Anterior cingulate cortex (tissue), 58 donors: ENCODE measurements at regions not wholly inside any gene's neighbourhood (a gene's known extent, or its start where the extent isn't known, plus 50 kb on each side); places are given as distances from the start of the nearest gene placed in this dataset.
A peak's percentile ranks its signal among the peaks of the same experiment; 100 is the strongest.
"Not testable (repeated sequence)": the region's sequence is repeated elsewhere in the genome, so short reads cannot be mapped to it uniquely, and the experiment has no call there.

Experiments used
- DNase-seq, 58 donors: peaks; one replicate each; lab custom pipeline; 2025; lab: John Stamatoyannopoulos, UW

DNA sequence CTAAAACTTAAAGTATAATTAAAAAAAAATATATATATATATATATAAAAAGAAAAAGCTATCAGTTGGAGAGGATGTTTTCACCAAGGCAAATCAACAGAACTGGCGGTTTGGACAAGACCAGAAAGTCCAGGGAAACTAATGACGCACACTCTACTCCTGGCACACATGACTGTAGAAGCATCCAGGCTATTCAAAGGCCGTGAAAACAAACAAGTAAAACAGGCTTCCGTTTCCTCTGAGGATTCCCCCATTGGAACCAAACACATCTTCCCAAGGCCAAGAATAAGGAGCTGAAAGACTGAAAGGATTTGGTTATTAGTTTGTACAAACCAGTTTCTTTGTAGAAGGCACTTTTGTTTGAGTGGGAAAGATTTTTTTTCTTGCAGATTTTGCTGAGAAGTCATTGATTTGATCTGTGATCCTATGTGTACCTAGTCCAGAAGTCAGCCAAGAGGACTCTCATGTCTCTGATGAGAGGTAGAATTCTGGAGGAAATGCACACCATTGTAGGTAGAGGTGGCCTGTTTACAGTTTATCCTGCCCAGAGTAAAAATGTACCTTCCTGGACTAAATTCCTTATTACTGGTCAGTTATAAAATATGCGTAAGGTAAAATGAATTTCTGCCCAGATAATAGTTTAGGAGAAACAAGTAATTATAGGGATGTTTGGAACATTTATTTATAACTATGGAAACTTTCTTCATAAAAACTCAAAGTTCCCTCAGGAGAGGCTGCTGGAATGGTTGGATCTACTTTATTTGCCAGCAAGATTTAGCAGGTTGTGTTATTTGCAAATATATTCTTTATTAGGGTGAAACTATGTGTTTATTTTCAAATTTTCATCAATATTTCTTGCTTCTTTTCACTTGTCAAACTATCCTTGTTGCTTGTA is 66.5 kb downstream of the DMP1 start:
- DNase-seq, result no peak

DNA sequence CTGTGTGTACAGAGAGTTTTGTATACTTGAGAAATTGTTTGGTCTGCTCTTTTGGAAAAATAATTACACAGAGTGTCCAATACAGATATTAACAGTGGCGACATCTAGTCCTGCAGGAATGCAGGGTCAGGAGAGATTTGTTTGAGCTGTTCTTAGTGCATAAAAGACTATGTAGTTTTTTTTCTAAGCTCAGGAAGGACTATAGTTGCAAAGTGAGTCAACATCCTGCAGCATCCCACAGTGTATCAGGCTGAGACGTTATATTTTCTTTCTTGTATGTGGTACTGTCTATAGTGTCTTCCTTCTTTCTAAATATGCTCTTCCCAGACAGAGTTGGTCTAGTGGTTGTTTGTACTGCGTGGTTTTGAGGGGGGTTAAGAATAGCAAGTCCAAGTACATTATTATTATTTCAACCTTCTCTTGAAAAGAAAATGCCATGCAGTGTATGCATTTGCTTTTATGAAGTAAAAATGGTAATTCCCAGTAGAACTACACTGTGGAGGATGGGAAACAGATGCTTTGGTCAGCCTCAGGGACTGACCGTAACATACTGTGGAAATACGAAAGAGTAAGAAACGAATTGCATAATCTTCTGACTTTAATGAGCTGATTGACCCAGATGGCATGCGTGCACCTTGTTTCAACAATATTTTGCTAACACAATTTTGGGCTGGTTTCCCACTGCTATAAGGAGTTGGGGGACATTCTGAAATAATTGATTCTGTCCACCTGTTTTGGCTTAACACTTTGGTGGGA is 67.4 kb downstream of the DMP1 start:
- DNase-seq, result no peak

DNA sequence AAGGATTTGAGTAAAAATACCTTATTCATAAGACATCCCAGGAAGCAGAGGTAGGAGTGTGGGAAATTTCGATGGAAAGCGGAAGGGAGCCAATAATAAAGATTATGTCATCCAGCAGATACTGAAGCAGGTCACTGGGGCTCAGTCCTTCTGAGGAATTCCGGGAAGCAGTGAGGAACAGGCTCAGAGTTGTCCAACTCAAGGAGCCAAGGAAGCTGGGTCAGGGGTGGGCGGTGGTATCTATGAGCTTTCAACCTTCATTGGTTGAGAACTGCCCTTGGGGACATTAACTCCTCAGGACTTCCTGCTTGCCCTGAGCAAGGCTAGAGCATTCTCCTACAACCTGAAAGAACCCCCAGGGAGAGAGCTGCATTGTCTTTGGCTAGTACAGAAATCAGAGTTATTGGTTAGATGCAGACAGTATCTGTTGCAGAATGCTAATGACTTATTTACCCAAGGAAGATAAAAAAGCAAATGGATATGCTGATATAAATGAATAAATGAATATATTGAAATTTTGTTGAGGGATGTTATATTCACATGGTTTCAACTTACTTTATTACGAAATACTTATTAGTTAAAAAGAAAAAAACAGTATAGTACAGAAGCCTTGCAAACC is 68.2 kb downstream of the DMP1 start:
- DNase-seq, result no peak

DNA sequence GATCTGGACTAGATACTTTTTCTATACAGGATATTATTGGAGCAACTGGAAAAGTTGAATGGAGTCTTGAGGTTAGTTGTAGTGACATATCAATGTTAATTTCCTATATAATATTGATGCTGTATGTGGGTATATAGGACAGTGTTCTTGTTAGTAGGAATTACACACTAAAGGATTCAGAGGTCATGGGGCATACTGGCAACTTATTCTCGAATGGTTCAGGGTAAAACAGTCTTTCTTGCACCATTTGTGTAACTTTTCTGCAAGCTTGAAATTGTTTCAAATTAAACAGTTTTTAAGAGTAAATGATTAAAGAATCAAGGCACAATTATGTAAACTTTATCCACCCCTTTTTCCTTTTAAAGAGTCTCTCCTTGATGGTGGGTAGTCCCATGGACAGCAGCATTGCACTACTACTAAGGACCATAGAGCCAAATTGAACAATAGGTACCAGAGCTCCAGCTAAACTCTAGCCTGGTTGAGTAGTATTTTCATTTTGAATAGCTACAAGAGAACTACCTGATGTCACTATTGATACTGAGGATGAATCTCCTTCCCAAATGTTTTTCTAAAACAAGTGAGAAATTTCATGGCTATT is 70.1 kb downstream of the DMP1 start:
- DNase-seq, result no peak

DNA sequence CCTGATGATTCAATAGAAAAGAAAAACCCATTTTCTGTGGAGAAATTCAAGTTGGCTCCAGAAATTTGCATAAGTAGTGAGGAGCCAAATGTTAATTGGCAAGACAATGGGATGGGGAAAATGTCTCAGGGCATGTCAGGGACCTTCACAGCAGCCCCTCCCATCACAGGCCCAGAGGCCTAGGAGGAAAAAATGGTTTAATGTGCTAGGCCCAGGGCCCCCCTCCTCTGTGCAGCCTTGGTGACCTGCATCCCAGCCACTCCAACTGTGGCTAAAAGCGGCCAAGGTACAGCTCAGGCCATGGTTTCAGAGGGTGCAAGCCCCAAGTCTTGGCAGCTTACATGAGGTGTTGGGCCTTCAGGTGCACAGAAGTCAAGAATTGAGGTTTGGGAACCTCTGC is 74.1 kb upstream of the IBSP start:
- DNase-seq, result not testable (repeated sequence)

DNA sequence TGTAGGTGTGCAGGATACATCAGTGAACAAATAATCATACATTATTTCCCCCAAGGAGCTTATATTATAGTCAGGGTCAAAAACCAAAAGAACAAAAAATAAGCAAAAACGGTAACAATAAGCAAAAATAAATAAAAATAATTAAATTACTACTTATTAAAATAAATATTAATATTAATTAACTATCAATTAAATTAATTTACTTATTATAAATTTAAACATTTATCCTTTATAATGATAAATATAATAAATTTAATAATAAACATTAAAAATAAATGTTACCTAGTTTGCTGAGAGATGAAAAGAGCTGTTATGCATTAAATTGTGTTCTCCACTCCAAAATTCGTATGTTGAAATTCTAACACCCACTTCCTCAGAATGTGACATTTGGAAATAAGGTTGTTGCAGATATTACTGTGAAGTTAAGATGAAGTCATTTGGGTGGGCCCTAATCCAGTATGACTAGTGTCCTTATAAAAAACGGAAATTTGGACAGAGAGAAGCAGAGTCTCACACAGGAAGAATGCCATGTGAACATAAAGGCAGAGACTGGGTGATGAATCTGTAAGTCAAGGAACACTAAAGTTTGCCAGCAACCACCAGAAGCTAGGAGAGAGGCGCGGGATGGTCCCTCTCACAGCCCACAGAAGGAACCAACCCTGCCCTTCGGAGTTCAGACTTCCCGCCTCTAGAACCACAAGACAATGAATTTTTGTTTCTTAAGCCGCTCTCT is 67.2 kb upstream of the IBSP start:
- DNase-seq, result no peak

DNA sequence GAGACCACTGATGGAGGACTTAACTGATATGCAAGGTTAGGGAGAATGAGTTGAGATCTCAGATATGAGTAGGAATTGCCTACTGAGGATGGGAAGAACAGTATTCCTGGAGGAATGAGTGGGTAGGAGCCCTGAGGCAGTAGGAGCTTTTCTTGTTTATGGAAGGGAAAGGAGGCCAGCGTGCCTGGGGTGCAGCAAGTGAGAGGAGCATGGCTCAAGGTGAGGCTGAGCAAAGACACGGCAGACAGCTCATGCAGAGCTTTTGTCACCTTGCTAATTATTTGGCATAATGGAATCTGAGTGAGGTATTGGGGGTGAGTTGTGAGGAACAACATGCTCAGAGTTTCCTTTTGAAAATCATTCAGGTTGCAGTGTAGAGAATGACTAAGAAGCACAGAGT is 65.3 kb upstream of the IBSP start:
- no peak for DNase-seq

DNA sequence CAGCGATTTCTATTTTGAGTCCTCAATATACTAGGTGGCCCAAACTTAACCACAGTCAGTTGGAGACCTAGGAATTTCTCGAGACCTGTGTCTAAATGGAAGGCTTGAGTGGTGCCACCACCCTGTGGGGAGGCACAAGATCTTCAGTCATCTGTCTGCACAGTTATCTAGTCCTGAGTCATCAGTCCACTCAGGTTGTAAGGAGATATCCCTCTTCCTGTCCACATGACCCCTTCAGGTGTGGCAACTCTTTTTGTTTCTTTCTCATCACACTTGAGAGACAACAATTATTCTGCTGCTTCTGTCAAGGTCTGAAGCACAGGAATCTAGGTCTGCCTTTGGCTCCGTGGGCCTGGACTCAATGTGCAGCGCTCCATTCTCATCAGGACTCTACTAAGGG is 64.4 kb upstream of the IBSP start:
- no peak for DNase-seq

DNA sequence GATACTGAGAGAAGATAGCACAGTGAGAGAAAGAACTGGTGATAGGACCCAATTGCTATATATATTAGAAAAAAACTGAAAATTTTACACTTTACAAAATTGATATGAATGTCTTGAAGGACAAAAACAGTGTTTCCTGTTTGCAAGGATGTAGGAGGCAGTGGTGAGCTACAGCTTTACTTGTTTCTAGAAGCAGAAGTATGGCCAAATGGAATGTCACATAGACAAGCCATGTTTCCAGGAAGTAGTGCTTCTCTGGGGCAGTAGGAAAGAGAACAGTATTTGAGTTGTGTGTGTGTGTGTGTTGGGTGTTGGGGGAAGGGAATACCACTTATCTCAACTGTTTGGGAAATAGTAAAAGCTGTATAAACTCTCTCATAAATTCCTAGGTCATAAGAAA is 60.9 kb upstream of the IBSP start:
- DNase-seq, result no peak

DNA sequence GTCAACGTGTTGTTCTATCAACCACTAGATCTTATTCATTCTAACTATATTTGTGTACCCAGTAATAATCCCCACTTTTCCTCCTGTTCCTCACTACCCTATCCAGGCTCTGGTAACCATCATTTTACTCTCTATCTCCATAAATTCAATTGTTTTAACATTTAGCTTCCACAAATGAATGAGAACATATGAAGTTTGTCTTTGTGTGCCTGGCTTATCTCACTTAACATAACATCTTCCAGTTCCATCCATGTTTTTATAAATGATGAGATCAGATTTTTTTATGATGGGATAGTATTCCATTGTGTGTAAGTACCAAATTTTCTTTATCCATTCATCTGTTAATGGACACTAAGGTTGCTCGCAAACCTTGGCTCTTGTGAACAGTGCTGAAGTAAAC is 59.9 kb upstream of the IBSP start:
- no peak for DNase-seq

DNA sequence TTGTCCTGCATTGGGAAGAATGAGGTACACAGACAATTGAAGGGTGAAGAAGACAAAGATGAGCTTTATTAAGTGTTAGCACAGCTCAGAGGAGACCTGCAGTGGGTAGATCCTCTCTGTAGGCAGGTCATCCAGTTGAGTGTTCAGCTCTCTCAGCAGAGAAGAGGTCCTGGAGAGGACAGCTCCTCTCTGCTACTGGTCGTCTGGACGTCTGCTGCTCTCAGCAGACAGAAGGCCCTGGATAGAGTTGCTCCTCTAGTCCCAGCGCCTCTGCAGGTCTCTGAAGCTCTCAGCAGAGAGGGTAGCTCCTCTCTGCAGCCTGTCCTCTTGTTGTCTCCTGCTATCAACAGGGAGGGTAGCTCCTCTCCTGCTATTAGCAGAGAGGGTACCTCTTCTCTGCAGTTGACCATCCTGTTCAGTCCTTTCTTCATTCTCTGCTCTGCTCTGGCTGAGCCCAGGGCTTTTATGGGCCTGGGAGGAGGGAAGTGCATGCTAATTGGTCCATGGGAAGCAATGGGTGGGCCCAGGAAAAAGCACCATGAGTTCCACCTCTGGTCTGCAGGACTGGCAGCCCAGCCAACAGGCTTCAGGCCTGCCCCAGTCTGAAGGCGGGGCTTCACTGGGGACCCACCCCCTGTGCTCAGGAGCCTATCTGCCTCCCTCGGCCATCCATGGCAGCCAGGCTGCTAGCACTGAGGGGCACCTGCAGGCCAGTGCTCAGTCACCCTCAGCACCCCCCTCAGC is 54.1 kb upstream of the IBSP start:
- DNase-seq, result no peak

DNA sequence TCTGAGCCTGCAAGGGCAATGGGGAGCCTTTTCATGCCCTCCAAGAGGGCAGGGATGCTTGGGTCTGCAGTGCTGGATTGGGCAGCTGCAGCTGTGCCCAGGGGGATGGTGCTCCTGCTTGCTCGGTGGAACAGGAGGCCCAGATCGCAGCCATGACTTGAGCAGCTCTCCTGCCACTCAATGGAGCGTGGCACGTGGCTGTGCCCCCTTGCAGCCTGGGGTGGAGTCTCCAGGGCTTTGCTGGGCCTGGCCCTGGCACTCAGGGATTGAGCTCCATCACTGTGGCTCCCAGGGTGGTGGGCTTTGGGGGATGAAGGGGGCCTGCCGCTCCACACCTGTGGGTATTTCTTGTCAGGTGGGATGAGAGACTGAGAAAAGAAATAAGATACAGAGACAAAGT is 53.4 kb upstream of the IBSP start:
- peak in 1 of 58 donors; percentile 2 for DNase-seq
